GM13977 (cell line): ENCODE measurements at regions not wholly inside any gene's neighbourhood (a gene's known extent, or its start where the extent isn't known, plus 50 kb on each side); places are given as distances from the start of the nearest gene placed in this dataset.
"Not testable (repeated sequence)": the region's sequence is repeated elsewhere in the genome, so short reads cannot be mapped to it uniquely, and the experiment has no call there.

Source experiments
- DNase-seq: peaks from one replicate; pipeline ENCODE4 v3.0.0; 2012; ENCODE audit warnings: low spot score
- CTCF ChIP-seq: IDR thresholded peaks from 2 replicates; pipeline ENCODE4 v1.5.1; 2012; ENCODE audit warnings: mild to moderate bottlenecking, control low read depth; ENCODE audit not compliant: insufficient read depth; ENCODE audit errors: extremely low read depth, missing control alignments
- in situ Hi-C: fragments of 300-500 bp; cut with MboI; formaldehyde crosslinking; loops from one replicate; pipeline ENCODE4 v1.12.0; 2022; ENCODE audit warnings: low sequenced_read_pairs, low pct_unique_long_range_greater_than_20kb, mixed read lengths, inconsistent platforms; ENCODE audit not compliant: unreplicated experiment

DNA sequence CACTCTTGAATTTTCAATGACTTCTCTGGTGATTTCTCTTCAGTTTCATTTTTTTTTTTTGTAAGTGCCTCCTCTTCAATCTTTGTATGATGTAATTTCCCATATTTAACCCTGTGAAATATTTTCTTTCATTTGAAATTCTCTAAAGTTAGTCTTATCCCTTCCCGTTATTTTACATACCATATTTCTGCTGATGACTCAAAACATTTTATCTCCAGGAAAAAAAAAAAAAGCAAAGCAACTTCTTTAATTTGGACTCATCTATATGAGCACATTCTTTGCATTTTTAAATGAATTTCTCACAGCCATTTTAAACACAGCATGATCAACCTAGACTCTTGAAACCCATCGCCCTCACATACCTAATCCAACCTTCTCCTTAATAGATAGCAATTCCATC is 1831.4 kb downstream of the ARAP2 start:
- no peak for TF ChIP-seq CTCF
- no peak for DNase-seq
- in situ Hi-C loops, result no loop called here

DNA sequence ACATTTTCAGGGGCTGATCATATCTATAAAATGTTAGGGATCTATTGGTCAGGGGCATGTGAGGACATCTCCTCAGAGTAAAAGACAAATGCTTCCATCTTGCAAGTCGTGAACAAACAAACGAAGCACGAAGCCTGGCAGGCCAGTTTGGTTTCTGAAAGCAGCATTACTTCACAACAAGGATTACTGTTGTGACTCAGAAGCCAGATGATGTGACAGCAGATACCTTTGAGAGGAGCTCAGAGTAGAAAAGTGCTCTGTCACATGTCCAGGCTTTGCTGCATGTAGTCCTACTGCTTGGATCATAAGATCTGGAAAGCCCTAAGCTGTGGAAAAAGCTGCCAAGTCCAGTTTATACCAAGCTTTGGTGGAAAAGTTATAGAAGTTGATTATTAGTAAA is 1827.2 kb downstream of the ARAP2 start:
- TF ChIP-seq CTCF, result no peak
- in situ Hi-C loops, result no loop called here
- DNase-seq, result no peak

- in situ Hi-C loops, result no loop called here
- no peak for DNase-seq
- no peak for TF ChIP-seq CTCF
These were observed 1824.4 kb downstream of the ARAP2 start for GRCh38 chr4:34419871-34420270.

- TF ChIP-seq CTCF, result peak; percentile 10
- in situ Hi-C loops, result no loop called here
- no peak for DNase-seq
These were observed 1821.7 kb downstream of the ARAP2 start for GRCh38 chr4:34422472-34423175.

- no peak for DNase-seq
- no peak for TF ChIP-seq CTCF
- in situ Hi-C loops, result no loop called here
These were observed 1811.6 kb downstream of the ARAP2 start for GRCh38 chr4:34432706-34433105.

DNA sequence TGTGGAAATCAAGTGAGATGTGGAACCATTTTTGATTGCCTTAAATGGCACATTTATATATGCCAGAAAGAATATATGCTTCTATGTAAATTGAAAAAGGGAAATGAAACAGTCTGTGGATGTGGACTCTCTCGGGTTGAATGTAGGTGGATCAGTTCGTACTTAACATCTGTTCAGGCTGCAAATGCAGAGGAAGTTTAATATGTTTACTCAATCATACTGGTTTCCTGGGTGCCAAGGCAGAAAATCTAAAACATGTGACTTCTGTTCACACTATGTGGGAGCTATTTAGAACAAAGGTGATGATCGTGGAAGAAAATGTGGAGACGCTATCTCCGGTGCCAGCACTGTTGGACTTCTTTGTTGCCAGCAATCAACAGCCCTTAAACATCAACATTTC is 1809.9 kb downstream of the ARAP2 start:
- in situ Hi-C loops, DNase-seq: not testable (repeated sequence)

- no peak for DNase-seq
- TF ChIP-seq CTCF, result no peak
- in situ Hi-C loops, result no loop called here
These were observed 1780.1 kb downstream of the ARAP2 start for GRCh38 chr4:34464196-34464595.
